ENCODE measurements at regions not wholly inside any gene's neighbourhood (a gene's known extent, or its start where the extent isn't known, plus 50 kb on each side); places are given as distances from the start of the nearest gene placed in this dataset.

DNA sequence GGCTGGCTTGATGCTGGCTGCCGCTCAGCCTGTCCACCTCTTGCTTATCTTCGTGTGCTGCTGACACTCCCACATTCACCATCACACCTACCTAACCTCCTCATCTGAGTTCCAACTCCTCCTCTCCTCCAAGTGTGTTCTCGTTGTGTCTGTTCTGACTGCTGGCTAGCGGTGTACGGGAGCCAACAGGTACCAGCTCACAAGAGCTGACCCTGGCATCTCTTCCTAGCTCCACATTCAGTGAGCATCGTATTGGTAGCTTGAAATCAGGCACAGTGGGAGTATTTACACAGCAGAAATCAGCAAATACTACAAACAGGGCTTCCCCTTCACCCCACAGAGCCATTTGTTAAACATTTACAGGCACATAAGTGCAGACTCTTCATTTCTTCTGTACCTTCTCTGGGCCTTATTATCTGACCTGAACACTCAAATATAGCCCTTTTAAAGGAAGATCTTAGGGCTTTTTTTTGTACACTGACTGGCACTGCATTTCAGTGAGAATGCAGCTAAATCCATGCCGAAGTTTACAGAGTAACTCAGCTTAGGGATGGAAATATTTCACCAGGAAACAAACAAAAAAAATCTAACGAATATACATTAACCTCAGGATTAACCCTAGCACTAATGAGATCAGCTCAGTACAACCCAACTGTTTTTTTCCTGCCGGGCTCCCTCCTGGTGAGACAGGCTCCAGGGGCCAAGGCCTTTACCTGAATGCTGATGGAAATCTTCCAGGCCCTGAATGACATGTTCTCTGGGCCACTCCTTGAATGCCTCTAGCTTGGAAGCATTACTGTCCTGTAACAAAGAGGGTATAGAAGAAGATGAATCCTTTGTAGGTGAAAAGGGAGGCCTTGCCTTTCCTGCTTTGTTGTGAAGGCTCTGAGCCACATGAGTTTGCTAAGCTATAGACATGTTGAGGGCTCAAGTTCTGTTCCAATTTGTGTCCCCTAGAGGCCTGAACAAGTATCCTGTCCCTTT lies 150.5 kb upstream of the LPP start:
- Histone ChIP-seq H3K36me3 (replicated peaks in 1 of 2; ENCODE audit: control extremely low read depth in 1 of 2, control insufficient read depth in 1 of 2, extremely low read depth in 1 of 2, insufficient read depth in 2 of 2, low read length in 1 of 2) (no peaks in the 10 kb centered on the region), H3K4me1 (ENCODE audit: control insufficient read depth in 2 of 2, insufficient read depth in 2 of 2, low read length in 2 of 2) (peaks cover 21% of the 10 kb centered on the region in 2 donors), H3K27ac (ENCODE audit: low read length in 2 of 2) (no peak overlapping the region), H3K9ac (ENCODE audit: low read length) (no peak overlapping the region), H2AFZ (ENCODE audit: insufficient read depth, low read depth, low read length, poor library complexity, severe bottlenecking) (no peak overlapping the region), H3K4me3 (ENCODE audit: control extremely low read depth in 1 of 5, extremely low read depth in 1 of 5, insufficient read depth in 1 of 5, low read depth in 2 of 5, low read length in 4 of 5) (no peak overlapping the region), H3K79me2 (ENCODE audit: control insufficient read depth, insufficient read depth, low read length) (no peaks in the 10 kb centered on the region), H4K20me1 (ENCODE audit: control insufficient read depth, insufficient read depth, low read length, poor library complexity, severe bottlenecking) (no peaks in the 10 kb centered on the region), H3K27me3 (replicated peaks in 1 of 4; ENCODE audit: control extremely low read depth in 1 of 4, control insufficient read depth in 3 of 4, insufficient read depth in 4 of 4, low read length in 3 of 4) (no peaks in the 10 kb centered on the region), H3K9me3 (ENCODE audit: control extremely low read depth in 1 of 3, control insufficient read depth in 2 of 3, insufficient read depth in 1 of 3, low read length in 2 of 3) (peaks cover 0 to 1% (median 0%) of the 10 kb centered on the region in 3 donors), H3K4me2 (replicated peaks; ENCODE audit: low read depth, low read length, poor library complexity, severe bottlenecking) (no peak overlapping the region)
- WGBS (ENCODE audit: insufficient coverage), result 81% methylated on average over 9 of the region's 9 CpGs
- intact Hi-C loops (cut with micrococcal nuclease), result no loop called here
- ChIA-PET POLR2A (no interaction called here), CTCF (no interaction called here)
- Mint-ChIP-seq H3K9me3 (ENCODE audit: insufficient read depth) (no peaks in the 10 kb centered on the region), H3K27ac (peak overlapping the region; percentile 37), H3K4me1 (peaks cover 31% of the 10 kb centered on the region), H3K4me3 (no peak overlapping the region), H3K27me3 (no peaks in the 10 kb centered on the region)
- DNase-seq (no peak), ATAC-seq (ENCODE audit: low read depth) (no peak)
- TF ChIP-seq EZH2 (IDR thresholded peaks at IDR 0.05; ENCODE audit: borderline replicate concordance, insufficient read depth, low read depth, low read length, poor library complexity, severe bottlenecking), result no peak
- TF ChIP-seq, protein P1, sequence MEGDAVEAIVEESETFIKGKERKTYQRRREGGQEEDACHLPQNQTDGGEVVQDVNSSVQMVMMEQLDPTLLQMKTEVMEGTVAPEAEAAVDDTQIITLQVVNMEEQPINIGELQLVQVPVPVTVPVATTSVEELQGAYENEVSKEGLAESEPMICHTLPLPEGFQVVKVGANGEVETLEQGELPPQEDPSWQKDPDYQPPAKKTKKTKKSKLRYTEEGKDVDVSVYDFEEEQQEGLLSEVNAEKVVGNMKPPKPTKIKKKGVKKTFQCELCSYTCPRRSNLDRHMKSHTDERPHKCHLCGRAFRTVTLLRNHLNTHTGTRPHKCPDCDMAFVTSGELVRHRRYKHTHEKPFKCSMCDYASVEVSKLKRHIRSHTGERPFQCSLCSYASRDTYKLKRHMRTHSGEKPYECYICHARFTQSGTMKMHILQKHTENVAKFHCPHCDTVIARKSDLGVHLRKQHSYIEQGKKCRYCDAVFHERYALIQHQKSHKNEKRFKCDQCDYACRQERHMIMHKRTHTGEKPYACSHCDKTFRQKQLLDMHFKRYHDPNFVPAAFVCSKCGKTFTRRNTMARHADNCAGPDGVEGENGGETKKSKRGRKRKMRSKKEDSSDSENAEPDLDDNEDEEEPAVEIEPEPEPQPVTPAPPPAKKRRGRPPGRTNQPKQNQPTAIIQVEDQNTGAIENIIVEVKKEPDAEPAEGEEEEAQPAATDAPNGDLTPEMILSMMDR (IDR thresholded peaks at IDR 0.05), result no peak

DNA sequence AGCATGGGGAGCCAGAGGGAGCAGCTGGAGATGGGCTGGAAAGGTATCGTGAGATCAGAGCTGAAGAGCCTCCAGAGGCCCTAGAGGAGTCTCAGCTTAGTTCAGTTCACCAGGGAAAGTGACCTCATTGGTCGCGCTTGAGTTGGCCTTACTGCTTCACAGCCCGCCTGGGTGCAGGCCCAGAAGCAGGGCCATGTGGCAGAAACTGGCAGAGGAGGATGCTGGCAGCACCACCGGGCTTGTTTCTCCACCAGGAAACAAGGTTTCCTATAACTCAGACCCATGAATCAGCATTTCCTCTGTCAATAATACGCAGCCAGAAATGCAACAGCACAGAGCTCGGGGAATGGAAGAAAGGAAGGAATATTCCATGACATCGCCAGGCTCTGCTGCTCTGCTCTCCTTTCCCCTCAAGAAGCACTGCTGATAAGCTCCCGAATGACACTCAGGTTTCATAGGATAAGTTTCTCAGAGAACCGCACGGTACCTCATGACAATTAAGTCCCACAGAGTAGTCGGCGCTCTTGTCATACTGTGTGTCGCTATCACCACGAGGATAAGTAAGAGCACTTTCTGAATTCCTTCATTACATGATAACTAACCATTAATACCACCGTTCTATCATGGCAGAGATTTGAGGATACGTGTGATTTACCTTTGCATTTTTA lies 147.1 kb upstream of the LPP start:
- ATAC-seq (ENCODE audit: low read depth) (peak; percentile 96), DNase-seq (peak; percentile 57)
- H3K9ac ChIP-seq (ENCODE audit: low read length), result no peak overlapping the region
- intact Hi-C loops (cut with micrococcal nuclease), result no loop called here
- H3K27ac ChIP-seq (ENCODE audit: low read length in 2 of 2), result no peak overlapping the region
- H3K79me2 ChIP-seq (ENCODE audit: control insufficient read depth, insufficient read depth, low read length), result no peaks in the 10 kb centered on the region
- H3K4me1 Mint-ChIP-seq, result peaks cover 7% of the 10 kb centered on the region
- H3K4me2 ChIP-seq (replicated peaks; ENCODE audit: low read depth, low read length, poor library complexity, severe bottlenecking), result no peak overlapping the region
- peaks cover 7 to 8% of the 10 kb centered on the region in 2 donors for H3K4me1 ChIP-seq (ENCODE audit: control insufficient read depth in 2 of 2, insufficient read depth in 2 of 2, low read length in 2 of 2)
- H3K4me3 ChIP-seq (ENCODE audit: control extremely low read depth in 1 of 5, extremely low read depth in 1 of 5, insufficient read depth in 1 of 5, low read depth in 2 of 5, low read length in 4 of 5), result no peak overlapping the region
- H3K36me3 ChIP-seq (replicated peaks in 1 of 2; ENCODE audit: control extremely low read depth in 1 of 2, control insufficient read depth in 1 of 2, extremely low read depth in 1 of 2, insufficient read depth in 2 of 2, low read length in 1 of 2), result no peaks in the 10 kb centered on the region
- POLR2A ChIA-PET, result no interaction called here
- no peaks in the 10 kb centered on the region for H3K27me3 ChIP-seq (replicated peaks in 1 of 4; ENCODE audit: control extremely low read depth in 1 of 4, control insufficient read depth in 3 of 4, insufficient read depth in 4 of 4, low read length in 3 of 4)
- peaks cover 2% of the 10 kb centered on the region for H3K9me3 Mint-ChIP-seq (ENCODE audit: insufficient read depth)
- H3K27me3 Mint-ChIP-seq, result no peaks in the 10 kb centered on the region
- H3K27ac Mint-ChIP-seq, result no peak overlapping the region
- no peak overlapping the region for H3K4me3 Mint-ChIP-seq
- H4K20me1 ChIP-seq (ENCODE audit: control insufficient read depth, insufficient read depth, low read length, poor library complexity, severe bottlenecking), result no peaks in the 10 kb centered on the region
- WGBS (ENCODE audit: insufficient coverage), result 42% methylated on average over 14 of the region's 17 CpGs
- TF ChIP-seq EZH2 (IDR thresholded peaks at IDR 0.05; ENCODE audit: borderline replicate concordance, insufficient read depth, low read depth, low read length, poor library complexity, severe bottlenecking), result no peak
- TF ChIP-seq, protein P1 (IDR thresholded peaks at IDR 0.05), result no peak
- H2AFZ ChIP-seq (ENCODE audit: insufficient read depth, low read depth, low read length, poor library complexity, severe bottlenecking), result no peak overlapping the region
- CTCF ChIA-PET, result no interaction called here
- no peaks in the 10 kb centered on the region for H3K9me3 ChIP-seq (ENCODE audit: control extremely low read depth in 1 of 3, control insufficient read depth in 2 of 3, insufficient read depth in 1 of 3, low read length in 2 of 3)

Measured in B cell (primary cell).